WTC11 (cell line): ENCODE measurements at regions not wholly inside any gene's neighbourhood (a gene's known extent, or its start where the extent isn't known, plus 50 kb on each side); places are given as distances from the start of the nearest gene placed in this dataset.

ENCODE experiments used
- AR ChIP-seq: fragments of 250-450 bp; sonication (Bioruptor Pico); IDR thresholded peaks from 2 replicates; pipeline ENCODE4 v1.9.0; 2021; ENCODE audit warnings: mild to moderate bottlenecking
- ATF1 ChIP-seq: sonication (generic); formaldehyde crosslinking; IDR thresholded peaks from 2 replicates; pipeline ENCODE4 v1.8.1; 2023; ENCODE audit warnings: mild to moderate bottlenecking, moderate library complexity, missing genetic modification reagents
- ATF6 ChIP-seq: sonication (generic); formaldehyde crosslinking; IDR thresholded peaks from 2 replicates; pipeline ENCODE4 v1.8.1; 2023; ENCODE audit warnings: mild to moderate bottlenecking, missing genetic modification reagents
- ELF4 ChIP-seq: sonication (generic); formaldehyde crosslinking; IDR thresholded peaks from 2 replicates; pipeline ENCODE4 v1.8.1; 2022; ENCODE audit warnings: low read depth, mild to moderate bottlenecking, moderate library complexity, missing genetic modification reagents
- GTF2I ChIP-seq: fragments of 250-450 bp; sonication (Bioruptor Pico); conservative IDR thresholded peaks from 2 replicates; pipeline ENCODE4 v1.4.0; 2021; ENCODE audit warnings: mild to moderate bottlenecking
- JAZF1 ChIP-seq: fragments of 250-450 bp; sonication (Bioruptor Pico); IDR thresholded peaks from 2 replicates; pipeline ENCODE4 v1.9.0; 2021; ENCODE audit warnings: moderate library complexity, mild to moderate bottlenecking, inconsistent platforms
- NR1H2 ChIP-seq: sonication (generic); formaldehyde crosslinking; IDR thresholded peaks from 2 replicates; pipeline ENCODE4 v1.9.0; 2021; ENCODE audit warnings: mild to moderate bottlenecking, moderate library complexity, missing genetic modification reagents
- RELA ChIP-seq: sonication (generic); formaldehyde crosslinking; IDR thresholded peaks from 2 replicates; pipeline ENCODE4 v1.8.1; 2022; ENCODE audit warnings: missing genetic modification reagents, mild to moderate bottlenecking, borderline replicate concordance
- SOX15 ChIP-seq: fragments of 250-450 bp; sonication (Bioruptor Pico); IDR thresholded peaks from 2 replicates; pipeline ENCODE4 v1.9.0; 2021; ENCODE audit warnings: mild to moderate bottlenecking
- TEAD1 ChIP-seq: sonication (generic); formaldehyde crosslinking; IDR thresholded peaks from 2 replicates; pipeline ENCODE4 v1.8.0; 2022; ENCODE audit warnings: mild to moderate bottlenecking, missing genetic modification reagents
- USF1 ChIP-seq: sonication (generic); formaldehyde crosslinking; IDR thresholded peaks from 2 replicates; pipeline ENCODE4 v1.8.0; 2022; ENCODE audit warnings: mild to moderate bottlenecking, missing genetic modification reagents
- TF ChIP-seq, protein P1 (sequence below): fragments of 200-600 bp; IDR thresholded peaks from 2 replicates; pipeline ENCODE4 v1.8.0; 2022; ENCODE audit warnings: antibody characterized with exemption
- TF ChIP-seq, protein P2 (sequence below): sonication (generic); formaldehyde crosslinking; IDR thresholded peaks from 2 replicates; pipeline ENCODE4 v1.8.0; 2023; ENCODE audit warnings: missing genetic modification reagents, mild to moderate bottlenecking, borderline replicate concordance
- TF ChIP-seq, protein P3 (sequence below): sonication (generic); formaldehyde crosslinking; conservative IDR thresholded peaks from 2 replicates; pipeline ENCODE4 v1.8.1; 2023; ENCODE audit warnings: mild to moderate bottlenecking, low read depth, missing genetic modification reagents, moderate library complexity
- TF ChIP-seq, protein P4 (sequence below): sonication (generic); formaldehyde crosslinking; IDR thresholded peaks from 2 replicates; pipeline ENCODE4 v1.8.1; 2022; ENCODE audit warnings: mild to moderate bottlenecking, missing genetic modification reagents, moderate library complexity, borderline replicate concordance

DNA sequence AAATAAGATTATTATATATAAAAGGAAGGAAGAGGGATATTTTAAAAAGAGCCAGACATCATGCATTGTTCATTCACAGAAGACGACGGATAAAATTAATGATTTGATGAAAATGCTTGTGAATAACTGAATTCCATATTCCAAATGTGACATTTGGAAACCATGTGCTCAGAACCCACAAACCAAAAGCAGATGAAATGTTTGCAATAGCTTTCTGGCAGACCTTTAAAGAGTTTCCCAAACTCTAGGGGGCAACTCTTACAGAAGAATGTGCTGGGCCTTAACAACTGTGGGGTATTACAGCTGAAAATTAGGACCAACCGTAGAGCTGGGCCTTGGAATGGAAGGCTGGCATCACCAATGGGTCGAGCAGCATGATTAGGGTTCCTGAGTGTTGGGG, 471.0 kb downstream of the EFNA5 start (continued):
- TF ChIP-seq, protein P1, sequence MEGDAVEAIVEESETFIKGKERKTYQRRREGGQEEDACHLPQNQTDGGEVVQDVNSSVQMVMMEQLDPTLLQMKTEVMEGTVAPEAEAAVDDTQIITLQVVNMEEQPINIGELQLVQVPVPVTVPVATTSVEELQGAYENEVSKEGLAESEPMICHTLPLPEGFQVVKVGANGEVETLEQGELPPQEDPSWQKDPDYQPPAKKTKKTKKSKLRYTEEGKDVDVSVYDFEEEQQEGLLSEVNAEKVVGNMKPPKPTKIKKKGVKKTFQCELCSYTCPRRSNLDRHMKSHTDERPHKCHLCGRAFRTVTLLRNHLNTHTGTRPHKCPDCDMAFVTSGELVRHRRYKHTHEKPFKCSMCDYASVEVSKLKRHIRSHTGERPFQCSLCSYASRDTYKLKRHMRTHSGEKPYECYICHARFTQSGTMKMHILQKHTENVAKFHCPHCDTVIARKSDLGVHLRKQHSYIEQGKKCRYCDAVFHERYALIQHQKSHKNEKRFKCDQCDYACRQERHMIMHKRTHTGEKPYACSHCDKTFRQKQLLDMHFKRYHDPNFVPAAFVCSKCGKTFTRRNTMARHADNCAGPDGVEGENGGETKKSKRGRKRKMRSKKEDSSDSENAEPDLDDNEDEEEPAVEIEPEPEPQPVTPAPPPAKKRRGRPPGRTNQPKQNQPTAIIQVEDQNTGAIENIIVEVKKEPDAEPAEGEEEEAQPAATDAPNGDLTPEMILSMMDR: no peak
- no peak for TF ChIP-seq JAZF1 (CRISPR knock-in tag)
- no peak for TF ChIP-seq USF1 (CRISPR knock-in tag)
- TF ChIP-seq, protein P2, sequence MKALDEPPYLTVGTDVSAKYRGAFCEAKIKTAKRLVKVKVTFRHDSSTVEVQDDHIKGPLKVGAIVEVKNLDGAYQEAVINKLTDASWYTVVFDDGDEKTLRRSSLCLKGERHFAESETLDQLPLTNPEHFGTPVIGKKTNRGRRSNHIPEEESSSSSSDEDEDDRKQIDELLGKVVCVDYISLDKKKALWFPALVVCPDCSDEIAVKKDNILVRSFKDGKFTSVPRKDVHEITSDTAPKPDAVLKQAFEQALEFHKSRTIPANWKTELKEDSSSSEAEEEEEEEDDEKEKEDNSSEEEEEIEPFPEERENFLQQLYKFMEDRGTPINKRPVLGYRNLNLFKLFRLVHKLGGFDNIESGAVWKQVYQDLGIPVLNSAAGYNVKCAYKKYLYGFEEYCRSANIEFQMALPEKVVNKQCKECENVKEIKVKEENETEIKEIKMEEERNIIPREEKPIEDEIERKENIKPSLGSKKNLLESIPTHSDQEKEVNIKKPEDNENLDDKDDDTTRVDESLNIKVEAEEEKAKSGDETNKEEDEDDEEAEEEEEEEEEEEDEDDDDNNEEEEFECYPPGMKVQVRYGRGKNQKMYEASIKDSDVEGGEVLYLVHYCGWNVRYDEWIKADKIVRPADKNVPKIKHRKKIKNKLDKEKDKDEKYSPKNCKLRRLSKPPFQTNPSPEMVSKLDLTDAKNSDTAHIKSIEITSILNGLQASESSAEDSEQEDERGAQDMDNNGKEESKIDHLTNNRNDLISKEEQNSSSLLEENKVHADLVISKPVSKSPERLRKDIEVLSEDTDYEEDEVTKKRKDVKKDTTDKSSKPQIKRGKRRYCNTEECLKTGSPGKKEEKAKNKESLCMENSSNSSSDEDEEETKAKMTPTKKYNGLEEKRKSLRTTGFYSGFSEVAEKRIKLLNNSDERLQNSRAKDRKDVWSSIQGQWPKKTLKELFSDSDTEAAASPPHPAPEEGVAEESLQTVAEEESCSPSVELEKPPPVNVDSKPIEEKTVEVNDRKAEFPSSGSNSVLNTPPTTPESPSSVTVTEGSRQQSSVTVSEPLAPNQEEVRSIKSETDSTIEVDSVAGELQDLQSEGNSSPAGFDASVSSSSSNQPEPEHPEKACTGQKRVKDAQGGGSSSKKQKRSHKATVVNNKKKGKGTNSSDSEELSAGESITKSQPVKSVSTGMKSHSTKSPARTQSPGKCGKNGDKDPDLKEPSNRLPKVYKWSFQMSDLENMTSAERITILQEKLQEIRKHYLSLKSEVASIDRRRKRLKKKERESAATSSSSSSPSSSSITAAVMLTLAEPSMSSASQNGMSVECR (CRISPR knock-in tag): no peak
- no peak for TF ChIP-seq ELF4 (CRISPR knock-in tag)
- no peak for TF ChIP-seq AR (CRISPR knock-in tag)
- TF ChIP-seq GTF2I: no peak
- no peak for TF ChIP-seq ATF1 (CRISPR knock-in tag)
- no peak for TF ChIP-seq ATF6 (CRISPR knock-in tag)
- TF ChIP-seq, protein P3, sequence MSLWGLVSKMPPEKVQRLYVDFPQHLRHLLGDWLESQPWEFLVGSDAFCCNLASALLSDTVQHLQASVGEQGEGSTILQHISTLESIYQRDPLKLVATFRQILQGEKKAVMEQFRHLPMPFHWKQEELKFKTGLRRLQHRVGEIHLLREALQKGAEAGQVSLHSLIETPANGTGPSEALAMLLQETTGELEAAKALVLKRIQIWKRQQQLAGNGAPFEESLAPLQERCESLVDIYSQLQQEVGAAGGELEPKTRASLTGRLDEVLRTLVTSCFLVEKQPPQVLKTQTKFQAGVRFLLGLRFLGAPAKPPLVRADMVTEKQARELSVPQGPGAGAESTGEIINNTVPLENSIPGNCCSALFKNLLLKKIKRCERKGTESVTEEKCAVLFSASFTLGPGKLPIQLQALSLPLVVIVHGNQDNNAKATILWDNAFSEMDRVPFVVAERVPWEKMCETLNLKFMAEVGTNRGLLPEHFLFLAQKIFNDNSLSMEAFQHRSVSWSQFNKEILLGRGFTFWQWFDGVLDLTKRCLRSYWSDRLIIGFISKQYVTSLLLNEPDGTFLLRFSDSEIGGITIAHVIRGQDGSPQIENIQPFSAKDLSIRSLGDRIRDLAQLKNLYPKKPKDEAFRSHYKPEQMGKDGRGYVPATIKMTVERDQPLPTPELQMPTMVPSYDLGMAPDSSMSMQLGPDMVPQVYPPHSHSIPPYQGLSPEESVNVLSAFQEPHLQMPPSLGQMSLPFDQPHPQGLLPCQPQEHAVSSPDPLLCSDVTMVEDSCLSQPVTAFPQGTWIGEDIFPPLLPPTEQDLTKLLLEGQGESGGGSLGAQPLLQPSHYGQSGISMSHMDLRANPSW (CRISPR knock-in tag): no peak
- no peak for TF ChIP-seq NR1H2 (CRISPR knock-in tag)
- TF ChIP-seq RELA (CRISPR knock-in tag): no peak
- no peak for TF ChIP-seq TEAD1 (CRISPR knock-in tag)
- TF ChIP-seq SOX15 (CRISPR knock-in tag): no peak
- TF ChIP-seq, protein P4, sequence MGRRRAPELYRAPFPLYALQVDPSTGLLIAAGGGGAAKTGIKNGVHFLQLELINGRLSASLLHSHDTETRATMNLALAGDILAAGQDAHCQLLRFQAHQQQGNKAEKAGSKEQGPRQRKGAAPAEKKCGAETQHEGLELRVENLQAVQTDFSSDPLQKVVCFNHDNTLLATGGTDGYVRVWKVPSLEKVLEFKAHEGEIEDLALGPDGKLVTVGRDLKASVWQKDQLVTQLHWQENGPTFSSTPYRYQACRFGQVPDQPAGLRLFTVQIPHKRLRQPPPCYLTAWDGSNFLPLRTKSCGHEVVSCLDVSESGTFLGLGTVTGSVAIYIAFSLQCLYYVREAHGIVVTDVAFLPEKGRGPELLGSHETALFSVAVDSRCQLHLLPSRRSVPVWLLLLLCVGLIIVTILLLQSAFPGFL (CRISPR knock-in tag): no peak
